ENCODE measurements at regions not wholly inside any gene's neighbourhood (a gene's known extent, or its start where the extent isn't known, plus 50 kb on each side); places are given as distances from the start of the nearest gene placed in this dataset.

DNA sequence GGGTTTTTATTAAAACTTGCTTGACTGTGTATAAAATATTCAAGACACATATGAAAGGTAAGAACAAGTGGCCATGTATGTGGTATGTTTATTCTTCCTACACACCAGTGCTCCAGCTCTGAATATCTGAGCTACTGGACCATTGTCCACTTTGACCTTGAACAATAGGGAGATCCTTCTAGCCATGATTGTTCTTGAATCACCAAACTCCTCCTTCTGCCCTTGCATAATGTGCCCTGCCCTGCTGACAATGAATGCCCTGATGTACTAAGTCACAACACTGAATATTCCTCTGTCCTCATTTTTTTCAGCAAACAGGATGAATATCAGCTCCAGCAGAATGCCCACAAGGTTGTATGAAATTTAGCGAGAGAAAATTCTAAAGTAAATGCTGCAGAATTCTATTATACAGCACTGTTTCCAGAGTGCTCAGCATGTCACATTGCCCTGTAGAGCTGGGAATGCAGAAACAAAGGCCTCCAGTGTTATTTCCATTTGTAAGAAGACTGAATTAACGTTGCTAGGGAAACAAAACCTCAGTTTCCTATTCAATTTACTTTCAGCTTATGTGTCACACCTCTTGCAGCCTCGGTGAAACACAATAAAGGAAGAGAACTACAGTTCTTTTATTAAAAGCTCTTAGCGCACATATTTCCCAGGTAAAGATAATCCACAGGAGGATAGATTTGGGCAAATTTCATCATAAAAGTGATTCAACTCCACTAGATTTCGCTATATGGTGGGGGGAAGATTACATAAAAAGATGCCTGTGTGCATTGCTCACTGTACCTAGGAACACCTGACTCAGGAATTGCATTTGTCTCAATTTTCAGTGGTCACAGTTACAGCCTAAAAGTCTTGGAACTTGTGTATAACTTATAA lies 187.4 kb upstream of the ATP1B1 start:
- 61 to 63% methylated on average over 5 of the region's 5 CpGs for WGBS, 2 donors
- TF ChIP-seq EP300 (IDR thresholded peaks at IDR 0.05) (no peak), POLR2A (IDR thresholded peaks at IDR 0.05) (no peak), CTCF (IDR thresholded peaks at IDR 0.05) (no peak)

GRCh38 chr1:168920456-168921094 lies 185.9 kb upstream of the ATP1B1 start:
- no peak overlapping the region for H3K4me3 ChIP-seq
- H3K9me3 ChIP-seq: no peaks in the 10 kb centered on the region
- TF ChIP-seq EP300 (IDR thresholded peaks at IDR 0.05) (peak; percentile 6 to 57), POLR2A (IDR thresholded peaks at IDR 0.05) (no peak)
- 67 to 71% methylated on average over 6 of the region's 6 CpGs for WGBS, 2 donors
- no peaks in the 10 kb centered on the region for H3K27me3 ChIP-seq
- H3K27ac ChIP-seq: peak overlapping the region in 1 of 4 donors; percentile 2
- H3K36me3 ChIP-seq: no peaks in the 10 kb centered on the region
- DNase-seq (ENCODE audit: low spot score in 2 of 2): peak in 1 of 2 donors; percentile 9
- H3K4me1 ChIP-seq: no peaks in the 10 kb centered on the region

More for the DNA sequence above, 187.4 kb upstream of the ATP1B1 start:
- no peaks in the 10 kb centered on the region for H3K36me3 ChIP-seq
- H3K27me3 ChIP-seq: no peaks in the 10 kb centered on the region
- no peak overlapping the region for H3K27ac ChIP-seq
- DNase-seq (ENCODE audit: low spot score in 2 of 2): no peak
- no peak overlapping the region for H3K4me3 ChIP-seq
- no peaks in the 10 kb centered on the region for H3K4me1 ChIP-seq
- H3K9me3 ChIP-seq: no peaks in the 10 kb centered on the region

GRCh38 chr1:168921629-168922028 lies 184.9 kb upstream of the ATP1B1 start:
- Histone ChIP-seq H3K27ac (no peak overlapping the region), H3K9me3 (no peaks in the 10 kb centered on the region), H3K27me3 (no peaks in the 10 kb centered on the region), H3K4me3 (no peak overlapping the region), H3K36me3 (no peaks in the 10 kb centered on the region), H3K4me1 (no peaks in the 10 kb centered on the region)
- no peak for DNase-seq (ENCODE audit: low spot score in 2 of 2)
- TF ChIP-seq POLR2A (IDR thresholded peaks at IDR 0.05) (no peak), CTCF (IDR thresholded peaks at IDR 0.05) (no peak), EP300 (IDR thresholded peaks at IDR 0.05) (no peak)
- 75 to 87% methylated on average over 3 of the region's 3 CpGs for WGBS, 2 donors

GRCh38 chr1:168923521-168924136 lies 182.9 kb upstream of the ATP1B1 start:
- Histone ChIP-seq H3K9me3 (no peaks in the 10 kb centered on the region), H3K4me1 (no peaks in the 10 kb centered on the region), H3K27ac (no peak overlapping the region), H3K36me3 (no peaks in the 10 kb centered on the region), H3K4me3 (no peak overlapping the region), H3K27me3 (no peaks in the 10 kb centered on the region)
- no peak for DNase-seq (ENCODE audit: low spot score in 2 of 2)
- TF ChIP-seq EP300 (IDR thresholded peaks at IDR 0.05) (no peak), CTCF (IDR thresholded peaks at IDR 0.05) (no peak), POLR2A (IDR thresholded peaks at IDR 0.05) (no peak)
- 48 to 59% methylated on average over 3 of the region's 3 CpGs for WGBS, 2 donors

DNA sequence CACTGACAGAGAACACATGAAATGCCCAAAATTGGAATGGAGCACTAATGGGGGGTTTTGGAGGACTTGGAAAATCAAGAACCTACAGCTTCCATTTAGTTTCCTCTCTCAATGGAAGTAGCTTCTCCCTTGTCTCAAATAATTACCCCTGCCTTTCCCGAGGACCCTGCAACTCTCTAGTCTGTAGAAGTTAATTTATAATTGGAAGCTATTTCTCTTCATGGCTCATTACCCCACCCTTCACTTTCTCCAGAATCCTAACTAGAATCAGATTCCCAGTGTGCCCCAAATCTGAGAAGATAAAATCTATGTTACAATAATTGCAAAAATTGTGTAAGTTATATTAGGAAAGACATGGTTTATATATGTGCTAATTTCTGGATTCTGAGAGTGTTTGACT lies 181.5 kb upstream of the ATP1B1 start:
- no peaks in the 10 kb centered on the region for H3K36me3 ChIP-seq
- WGBS, 2 donors: 71 to 74% methylated on average over 1 of the region's 1 CpG
- H3K4me3 ChIP-seq: no peak overlapping the region
- H3K27me3 ChIP-seq: no peaks in the 10 kb centered on the region
- TF ChIP-seq POLR2A (IDR thresholded peaks at IDR 0.05): no peak
- no peak for TF ChIP-seq CTCF (IDR thresholded peaks at IDR 0.05)
- H3K27ac ChIP-seq: no peak overlapping the region
- no peak for DNase-seq (ENCODE audit: low spot score in 2 of 2)
- H3K4me1 ChIP-seq: no peaks in the 10 kb centered on the region
- H3K9me3 ChIP-seq: peaks cover 0 to 3% (median 0%) of the 10 kb centered on the region in 4 donors

Data from tibial nerve (tissue), 4 donors.